C4-2B (cell line): ENCODE measurements at regions not wholly inside any gene's neighbourhood (a gene's known extent, or its start where the extent isn't known, plus 50 kb on each side); places are given as distances from the start of the nearest gene placed in this dataset.

Experiments used
- CTCF ChIP-seq: fragments of 450-650 bp; conservative IDR thresholded peaks from 2 replicates; pipeline ENCODE4 v1.5.1; 2017; ENCODE audit warnings: mild to moderate bottlenecking
- ZFX ChIP-seq: fragments of 450-650 bp; IDR thresholded peaks from 2 replicates; pipeline ENCODE4 v1.6.1; 2017

GRCh38 chr5:164972973-164973372, 1467.6 kb downstream of the MAT2B start:
- TF ChIP-seq CTCF (no peak), ZFX (no peak)
